Calu3 (cell line): ENCODE measurements at regions not wholly inside any gene's neighbourhood (a gene's known extent, or its start where the extent isn't known, plus 50 kb on each side); places are given as distances from the start of the nearest gene placed in this dataset.

Experiments used
- BruUV-seq: library from RNA; stranded (reverse); fragments of 400-500 nt; replicated peaks from 2 replicates; lab custom pipeline; 2021; lab: Mats Ljungman, UMichigan
- CTCF ChIA-PET: fragments of 300-600 bp; sonication (Branson Sonifier 250); formaldehyde crosslinking; loops from one replicate; lab custom pipeline; 2022; ENCODE audit warnings: antibody characterized with exemption; lab: Charles Lee
- DNase-seq: peaks from one replicate; pipeline ENCODE4 v3.0.0; 2022
- H3K27ac Mint-ChIP-seq: one replicate; pipeline ENCODE4 v1.8.0; 2022; ENCODE audit warnings: mixed read lengths; ENCODE audit not compliant: unreplicated experiment
- H3K27me3 Mint-ChIP-seq: one replicate; pipeline ENCODE4 v1.8.0; 2022; ENCODE audit warnings: mixed read lengths; ENCODE audit not compliant: unreplicated experiment
- H3K36me3 Mint-ChIP-seq: one replicate; pipeline ENCODE4 v1.8.0; 2022; ENCODE audit warnings: mild to moderate bottlenecking, moderate library complexity, mixed read lengths; ENCODE audit not compliant: insufficient read depth, unreplicated experiment
- H3K4me1 Mint-ChIP-seq: one replicate; pipeline ENCODE4 v1.8.0; 2022; ENCODE audit warnings: mild to moderate bottlenecking, low read depth, mixed read lengths; ENCODE audit not compliant: unreplicated experiment
- H3K4me3 Mint-ChIP-seq: one replicate; pipeline ENCODE4 v1.8.0; 2022; ENCODE audit warnings: mild to moderate bottlenecking, low read depth, moderate library complexity, mixed read lengths; ENCODE audit not compliant: unreplicated experiment
- H3K9me3 Mint-ChIP-seq: one replicate; pipeline ENCODE4 v1.8.0; 2022; ENCODE audit warnings: low read depth, mixed read lengths; ENCODE audit not compliant: unreplicated experiment
- intact Hi-C: fragments of 100-400 bp; cut with micrococcal nuclease; formaldehyde crosslinking; loops from one replicate; pipeline ENCODE4 v1.10.0; 2022; ENCODE audit not compliant: unreplicated experiment
- TF ChIP-seq, protein P1 (sequence below): fragments of 200-600 bp; IDR thresholded peaks from one replicate; pipeline ENCODE4 v1.8.0; 2022; ENCODE audit warnings: antibody characterized with exemption; ENCODE audit not compliant: unreplicated experiment

GRCh38 chr3:77773084-77773483 lies 733.2 kb downstream of the ROBO2 start:
- TF ChIP-seq, protein P1, sequence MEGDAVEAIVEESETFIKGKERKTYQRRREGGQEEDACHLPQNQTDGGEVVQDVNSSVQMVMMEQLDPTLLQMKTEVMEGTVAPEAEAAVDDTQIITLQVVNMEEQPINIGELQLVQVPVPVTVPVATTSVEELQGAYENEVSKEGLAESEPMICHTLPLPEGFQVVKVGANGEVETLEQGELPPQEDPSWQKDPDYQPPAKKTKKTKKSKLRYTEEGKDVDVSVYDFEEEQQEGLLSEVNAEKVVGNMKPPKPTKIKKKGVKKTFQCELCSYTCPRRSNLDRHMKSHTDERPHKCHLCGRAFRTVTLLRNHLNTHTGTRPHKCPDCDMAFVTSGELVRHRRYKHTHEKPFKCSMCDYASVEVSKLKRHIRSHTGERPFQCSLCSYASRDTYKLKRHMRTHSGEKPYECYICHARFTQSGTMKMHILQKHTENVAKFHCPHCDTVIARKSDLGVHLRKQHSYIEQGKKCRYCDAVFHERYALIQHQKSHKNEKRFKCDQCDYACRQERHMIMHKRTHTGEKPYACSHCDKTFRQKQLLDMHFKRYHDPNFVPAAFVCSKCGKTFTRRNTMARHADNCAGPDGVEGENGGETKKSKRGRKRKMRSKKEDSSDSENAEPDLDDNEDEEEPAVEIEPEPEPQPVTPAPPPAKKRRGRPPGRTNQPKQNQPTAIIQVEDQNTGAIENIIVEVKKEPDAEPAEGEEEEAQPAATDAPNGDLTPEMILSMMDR = no peak
- Mint-ChIP-seq H3K4me1 (no peaks in the 10 kb centered on the region), H3K36me3 (no peaks in the 10 kb centered on the region), H3K27me3 (no peaks in the 10 kb centered on the region), H3K4me3 (no peak overlapping the region), H3K9me3 (peaks cover 4% of the 10 kb centered on the region), H3K27ac (no peak overlapping the region)
- intact Hi-C loops = no loop called here
- DNase-seq = no peak
- no TSS peak for BruUV-seq
- CTCF ChIA-PET = no interaction called here

GRCh38 chr3:77780278-77780996 lies 740.5 kb downstream of the ROBO2 start:
- H3K4me1 Mint-ChIP-seq = no peaks in the 10 kb centered on the region
- no peak overlapping the region for H3K4me3 Mint-ChIP-seq
- TF ChIP-seq, protein P1 = no peak
- H3K27me3 Mint-ChIP-seq = no peaks in the 10 kb centered on the region
- intact Hi-C loops = no loop called here
- DNase-seq = no peak
- no peaks in the 10 kb centered on the region for H3K36me3 Mint-ChIP-seq
- CTCF ChIA-PET = interaction anchor here (0.6 kb wide), 1 partner anchor 865 kb away, joined by 3 read pairs; no protein-coding TSS in a partner anchor
- peaks cover 3% of the 10 kb centered on the region for H3K9me3 Mint-ChIP-seq
- no peak overlapping the region for H3K27ac Mint-ChIP-seq
- no TSS peak for BruUV-seq

- CTCF ChIA-PET = no interaction called here
- no TSS peak for BruUV-seq
- Mint-ChIP-seq H3K36me3 (no peaks in the 10 kb centered on the region), H3K27ac (no peak overlapping the region), H3K9me3 (peaks cover 3% of the 10 kb centered on the region), H3K4me3 (no peak overlapping the region), H3K27me3 (no peaks in the 10 kb centered on the region), H3K4me1 (no peaks in the 10 kb centered on the region)
- DNase-seq = no peak
- TF ChIP-seq, protein P1 = no peak
- intact Hi-C loops = no loop called here
Measured at GRCh38 chr3:77786216-77786615, 746.3 kb downstream of the ROBO2 start.

GRCh38 chr3:77795013-77795412 lies 755.1 kb downstream of the ROBO2 start:
- Mint-ChIP-seq H3K27ac (no peak overlapping the region), H3K9me3 (no peaks in the 10 kb centered on the region), H3K36me3 (no peaks in the 10 kb centered on the region), H3K27me3 (no peaks in the 10 kb centered on the region), H3K4me1 (no peaks in the 10 kb centered on the region), H3K4me3 (no peak overlapping the region)
- BruUV-seq = no TSS peak
- CTCF ChIA-PET = no interaction called here
- intact Hi-C loops = no loop called here
- DNase-seq = peak; percentile 8
- TF ChIP-seq, protein P1 = no peak
